Neural crest cell (in vitro differentiated cells): ENCODE measurements at regions not wholly inside any gene's neighbourhood (a gene's known extent, or its start where the extent isn't known, plus 50 kb on each side); places are given as distances from the start of the nearest gene placed in this dataset.

Experiments
- DNase-seq: peaks from one replicate; pipeline ENCODE4 v3.0.0; 2021; ENCODE audit warnings: low read depth, mixed read lengths, low spot score
- H3K27ac Mint-ChIP-seq: one replicate; pipeline ENCODE4 v1.8.0; 2021; ENCODE audit warnings: mild to moderate bottlenecking, mixed read lengths; ENCODE audit not compliant: unreplicated experiment
- H3K27me3 Mint-ChIP-seq: 2 replicates; pipeline ENCODE4 v1.8.0; 2021; ENCODE audit warnings: low read depth, mild to moderate bottlenecking, mixed read lengths
- H3K36me3 Mint-ChIP-seq: 2 replicates; pipeline ENCODE4 v1.8.0; 2021; ENCODE audit warnings: low read depth, mild to moderate bottlenecking, mixed read lengths
- H3K4me1 Mint-ChIP-seq: 2 replicates; pipeline ENCODE4 v1.8.0; 2021; ENCODE audit warnings: mixed read lengths
- H3K4me3 Mint-ChIP-seq: one replicate; pipeline ENCODE4 v1.8.0; 2021; ENCODE audit warnings: mild to moderate bottlenecking, mixed read lengths
- H3K9me3 Mint-ChIP-seq: 2 replicates; pipeline ENCODE4 v1.8.0; 2021; ENCODE audit warnings: mixed read lengths
- CTCF ChIP-seq: fragments of 200-600 bp; sonication (generic); conservative IDR thresholded peaks from 2 replicates; pipeline ENCODE4 v1.5.0; 2021; ENCODE audit warnings: antibody characterized with exemption, mild to moderate bottlenecking

GRCh38 chr2:88252646-88253045 is 82.5 kb downstream of the THNSL2 start:
- Mint-ChIP-seq H3K4me3 (no peak overlapping the region), H3K27ac (no peak overlapping the region), H3K4me1 (no peaks in the 10 kb centered on the region), H3K27me3 (no peaks in the 10 kb centered on the region), H3K36me3 (no peaks in the 10 kb centered on the region), H3K9me3 (peaks cover 4% of the 10 kb centered on the region)
- no peak for DNase-seq
- no peak for TF ChIP-seq CTCF

- TF ChIP-seq CTCF = no peak
- Mint-ChIP-seq H3K9me3 (peaks cover 4% of the 10 kb centered on the region), H3K27ac (no peak overlapping the region), H3K27me3 (no peaks in the 10 kb centered on the region), H3K4me3 (no peak overlapping the region), H3K4me1 (no peaks in the 10 kb centered on the region), H3K36me3 (no peaks in the 10 kb centered on the region)
- DNase-seq = no peak
Measured at GRCh38 chr2:88252111-88252510, 82.0 kb downstream of the THNSL2 start.

- Mint-ChIP-seq H3K36me3 (no peaks in the 10 kb centered on the region), H3K9me3 (peaks cover 2% of the 10 kb centered on the region), H3K4me1 (no peaks in the 10 kb centered on the region), H3K4me3 (no peak overlapping the region), H3K27me3 (no peaks in the 10 kb centered on the region), H3K27ac (no peak overlapping the region)
- no peak for TF ChIP-seq CTCF
- DNase-seq = no peak
Measured at GRCh38 chr2:88250404-88250803, 80.3 kb downstream of the THNSL2 start.

- H3K9me3 Mint-ChIP-seq = peaks cover 3% of the 10 kb centered on the region
- H3K27me3 Mint-ChIP-seq = no peaks in the 10 kb centered on the region
- H3K4me3 Mint-ChIP-seq = no peak overlapping the region
- TF ChIP-seq CTCF = no peak
- no peaks in the 10 kb centered on the region for H3K36me3 Mint-ChIP-seq
- no peak overlapping the region for H3K27ac Mint-ChIP-seq
- no peaks in the 10 kb centered on the region for H3K4me1 Mint-ChIP-seq
- no peak for DNase-seq
Measured at GRCh38 chr2:88248280-88248828, 78.2 kb downstream of the THNSL2 start.

GRCh38 chr2:88247531-88247930 is 77.4 kb downstream of the THNSL2 start:
- no peak overlapping the region for H3K27ac Mint-ChIP-seq
- no peaks in the 10 kb centered on the region for H3K4me1 Mint-ChIP-seq
- no peak overlapping the region for H3K4me3 Mint-ChIP-seq
- H3K9me3 Mint-ChIP-seq = peaks cover 8% of the 10 kb centered on the region
- H3K36me3 Mint-ChIP-seq = peaks cover under 1% of the 10 kb centered on the region
- no peaks in the 10 kb centered on the region for H3K27me3 Mint-ChIP-seq
- no peak for DNase-seq
- no peak for TF ChIP-seq CTCF

GRCh38 chr2:88245109-88245508 is 75.0 kb downstream of the THNSL2 start:
- H3K36me3 Mint-ChIP-seq = peaks cover 4% of the 10 kb centered on the region
- H3K4me1 Mint-ChIP-seq = no peaks in the 10 kb centered on the region
- no peak overlapping the region for H3K27ac Mint-ChIP-seq
- DNase-seq = no peak
- peaks cover 8% of the 10 kb centered on the region for H3K9me3 Mint-ChIP-seq
- H3K4me3 Mint-ChIP-seq = no peak overlapping the region
- no peaks in the 10 kb centered on the region for H3K27me3 Mint-ChIP-seq
- TF ChIP-seq CTCF = no peak
